Loucy (cell line): ENCODE measurements at regions not wholly inside any gene's neighbourhood (a gene's known extent, or its start where the extent isn't known, plus 50 kb on each side); places are given as distances from the start of the nearest gene placed in this dataset.

Experiments
- H2AFZ ChIP-seq: fragments of 200-600 bp; sonication (generic); 2 replicates; pipeline ENCODE4 v1.6.0; 2016; ENCODE audit warnings: antibody characterized with exemption, mild to moderate bottlenecking, low read length, moderate library complexity
- H3F3A ChIP-seq: fragments of 200-600 bp; 2 replicates; pipeline ENCODE4 v1.6.0; 2016; ENCODE audit warnings: antibody characterized with exemption, low read depth, mild to moderate bottlenecking
- H3K27me3 ChIP-seq: fragments of 200-600 bp; sonication (generic); 2 replicates; pipeline ENCODE4 v1.6.1; 2014; ENCODE audit warnings: low read length, mild to moderate bottlenecking; ENCODE audit not compliant: insufficient read depth, poor library complexity, severe bottlenecking
- H3K36me3 ChIP-seq: fragments of 200-600 bp; sonication (generic); 2 replicates; pipeline ENCODE4 v1.6.1; 2016; ENCODE audit warnings: low read length; ENCODE audit not compliant: insufficient read depth
- H3K4me1 ChIP-seq: fragments of 200-600 bp; sonication (generic); 2 replicates; pipeline ENCODE4 v1.5.1; 2014; ENCODE audit warnings: low read length, mild to moderate bottlenecking; ENCODE audit not compliant: insufficient read depth, poor library complexity, severe bottlenecking
- H3K4me2 ChIP-seq: fragments of 200-600 bp; sonication (generic); 2 replicates; pipeline ENCODE4 v1.6.0; 2014; ENCODE audit warnings: antibody characterized with exemption, low read length, low read depth, mild to moderate bottlenecking; ENCODE audit not compliant: poor library complexity, severe bottlenecking
- H3K4me3 ChIP-seq: fragments of 200-600 bp; sonication (generic); 2 replicates; pipeline ENCODE4 v1.5.1; 2014; ENCODE audit warnings: low read length, mild to moderate bottlenecking, mixed read lengths; ENCODE audit not compliant: poor library complexity, severe bottlenecking
- H3K79me2 ChIP-seq: fragments of 200-600 bp; sonication (generic); 2 replicates; pipeline ENCODE4 v1.6.1; 2014; ENCODE audit warnings: low read length; ENCODE audit not compliant: insufficient read depth
- H3K9ac ChIP-seq: fragments of 200-600 bp; sonication (generic); 2 replicates; pipeline ENCODE4 v1.6.0; 2014; ENCODE audit warnings: mild to moderate bottlenecking, low read depth, low read length, moderate library complexity; ENCODE audit not compliant: poor library complexity, severe bottlenecking
- H3K9me2 ChIP-seq: fragments of 200-600 bp; sonication (generic); replicated peaks from 2 replicates; pipeline ENCODE4 v1.6.1; 2016; ENCODE audit warnings: low read depth, low read length, mixed read lengths
- H3K9me3 ChIP-seq: fragments of 200-600 bp; sonication (generic); 2 replicates; pipeline ENCODE4 v1.6.1; 2014; ENCODE audit warnings: mild to moderate bottlenecking, antibody characterized with exemption, low read length, low read depth; ENCODE audit not compliant: insufficient read depth
- H4K20me1 ChIP-seq: fragments of 200-600 bp; sonication (generic); 2 replicates; pipeline ENCODE4 v1.6.0; 2014; ENCODE audit warnings: antibody characterized with exemption, low read length, mild to moderate bottlenecking; ENCODE audit not compliant: insufficient read depth, poor library complexity, severe bottlenecking
- CTCF ChIP-seq: fragments of 200-600 bp; sonication (generic); conservative IDR thresholded peaks from 2 replicates; pipeline ENCODE4 v1.5.1; 2014; ENCODE audit warnings: mild to moderate bottlenecking, antibody characterized with exemption, low read length
- EZH2phosphoT487 ChIP-seq: fragments of 200-600 bp; IDR thresholded peaks from 2 replicates; pipeline ENCODE4 v1.6.1; 2018; ENCODE audit warnings: antibody characterized with exemption, mild to moderate bottlenecking, moderate library complexity, borderline replicate concordance

- TF ChIP-seq CTCF (no peak), EZH2phosphoT487 (no peak)
- H3K27me3 ChIP-seq, result no peaks in the 10 kb centered on the region
- no peak overlapping the region for H3K4me2 ChIP-seq
- no peak overlapping the region for H2AFZ ChIP-seq
- no peaks in the 10 kb centered on the region for H3K9me2 ChIP-seq
- H3K36me3 ChIP-seq, result no peaks in the 10 kb centered on the region
- no peaks in the 10 kb centered on the region for H3F3A ChIP-seq
- no peak overlapping the region for H3K4me3 ChIP-seq
- no peaks in the 10 kb centered on the region for H3K4me1 ChIP-seq
- H3K79me2 ChIP-seq, result no peaks in the 10 kb centered on the region
- H3K9ac ChIP-seq, result no peak overlapping the region
- H3K9me3 ChIP-seq, result no peaks in the 10 kb centered on the region
- no peaks in the 10 kb centered on the region for H4K20me1 ChIP-seq
These were observed 261.4 kb downstream of the CYP26B1 start for GRCh38 chr2:71886241-71886640.

- no peaks in the 10 kb centered on the region for H3F3A ChIP-seq
- H3K4me2 ChIP-seq, result no peak overlapping the region
- H3K9me3 ChIP-seq, result no peaks in the 10 kb centered on the region
- H3K79me2 ChIP-seq, result no peaks in the 10 kb centered on the region
- no peak overlapping the region for H2AFZ ChIP-seq
- no peaks in the 10 kb centered on the region for H3K36me3 ChIP-seq
- H3K4me1 ChIP-seq, result no peaks in the 10 kb centered on the region
- H4K20me1 ChIP-seq, result no peaks in the 10 kb centered on the region
- no peaks in the 10 kb centered on the region for H3K9me2 ChIP-seq
- no peak overlapping the region for H3K9ac ChIP-seq
- TF ChIP-seq CTCF, result no peak
- TF ChIP-seq EZH2phosphoT487, result no peak
- H3K4me3 ChIP-seq, result no peak overlapping the region
- no peaks in the 10 kb centered on the region for H3K27me3 ChIP-seq
These were observed 263.2 kb downstream of the CYP26B1 start for GRCh38 chr2:71884303-71885042.

GRCh38 chr2:71882949-71883472 lies 264.7 kb downstream of the CYP26B1 start:
- Histone ChIP-seq H3F3A (no peaks in the 10 kb centered on the region), H4K20me1 (no peaks in the 10 kb centered on the region), H3K4me3 (no peak overlapping the region), H3K9ac (no peak overlapping the region), H3K4me2 (no peak overlapping the region), H3K4me1 (no peaks in the 10 kb centered on the region), H3K9me3 (no peaks in the 10 kb centered on the region), H3K27me3 (no peaks in the 10 kb centered on the region), H3K36me3 (no peaks in the 10 kb centered on the region), H3K79me2 (no peaks in the 10 kb centered on the region), H2AFZ (no peak overlapping the region), H3K9me2 (no peaks in the 10 kb centered on the region)
- no peak for TF ChIP-seq CTCF
